RWPE1 (cell line): ENCODE measurements at regions not wholly inside any gene's neighbourhood (a gene's known extent, or its start where the extent isn't known, plus 50 kb on each side); places are given as distances from the start of the nearest gene placed in this dataset.

Source experiments
- CTCF ChIA-PET: fragments of 350-600 bp; sonication (Branson Sonifier 250); formaldehyde crosslinking; extraction: SDS; loops from one replicate; lab custom pipeline; 2021; lab: Yijun Ruan, JAX
- POLR2A ChIA-PET: fragments of 400-600 bp; formaldehyde crosslinking; extraction: SDS; loops from one replicate; lab custom pipeline; 2020; ENCODE audit warnings: antibody characterized with exemption; ENCODE audit not compliant: low non-redundant PET; lab: Yijun Ruan, JAX
- DNase-seq: peaks from one replicate; pipeline ENCODE4 v3.0.0; 2012; ENCODE audit warnings: low spot score
- H3K27ac ChIP-seq: fragments of 450-650 bp; 2 replicates; pipeline ENCODE4 v1.5.1; 2017
- TF ChIP-seq, protein P1 (sequence below): fragments of 450-650 bp; conservative IDR thresholded peaks from 2 replicates; pipeline ENCODE4 v1.5.1; 2017; ENCODE audit warnings: low read depth, mild to moderate bottlenecking

DNA sequence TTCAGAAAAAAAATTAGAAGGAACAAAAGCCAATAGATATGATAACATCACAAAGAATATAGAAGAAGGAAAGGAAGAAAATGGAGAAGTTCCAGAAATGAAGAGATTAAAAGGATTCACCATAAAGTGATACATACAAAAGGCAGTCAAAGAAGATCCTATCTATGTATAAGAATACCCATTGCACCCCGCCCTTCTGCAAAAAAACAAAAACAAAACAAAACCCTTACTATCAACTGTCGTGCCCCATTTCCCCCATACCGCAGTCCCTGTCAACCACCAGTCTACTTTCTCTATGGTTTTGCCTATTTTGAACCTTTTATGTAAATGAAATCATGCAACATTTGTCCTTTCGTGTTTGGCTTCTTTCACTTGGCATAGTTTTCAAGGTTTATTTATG is 385.6 kb downstream of the PRDM5 start:
- ChIA-PET CTCF (no interaction called here), POLR2A (no interaction called here)
- TF ChIP-seq, protein P1, sequence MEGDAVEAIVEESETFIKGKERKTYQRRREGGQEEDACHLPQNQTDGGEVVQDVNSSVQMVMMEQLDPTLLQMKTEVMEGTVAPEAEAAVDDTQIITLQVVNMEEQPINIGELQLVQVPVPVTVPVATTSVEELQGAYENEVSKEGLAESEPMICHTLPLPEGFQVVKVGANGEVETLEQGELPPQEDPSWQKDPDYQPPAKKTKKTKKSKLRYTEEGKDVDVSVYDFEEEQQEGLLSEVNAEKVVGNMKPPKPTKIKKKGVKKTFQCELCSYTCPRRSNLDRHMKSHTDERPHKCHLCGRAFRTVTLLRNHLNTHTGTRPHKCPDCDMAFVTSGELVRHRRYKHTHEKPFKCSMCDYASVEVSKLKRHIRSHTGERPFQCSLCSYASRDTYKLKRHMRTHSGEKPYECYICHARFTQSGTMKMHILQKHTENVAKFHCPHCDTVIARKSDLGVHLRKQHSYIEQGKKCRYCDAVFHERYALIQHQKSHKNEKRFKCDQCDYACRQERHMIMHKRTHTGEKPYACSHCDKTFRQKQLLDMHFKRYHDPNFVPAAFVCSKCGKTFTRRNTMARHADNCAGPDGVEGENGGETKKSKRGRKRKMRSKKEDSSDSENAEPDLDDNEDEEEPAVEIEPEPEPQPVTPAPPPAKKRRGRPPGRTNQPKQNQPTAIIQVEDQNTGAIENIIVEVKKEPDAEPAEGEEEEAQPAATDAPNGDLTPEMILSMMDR = no peak
- no peak for DNase-seq
- H3K27ac ChIP-seq = no peak overlapping the region

DNA sequence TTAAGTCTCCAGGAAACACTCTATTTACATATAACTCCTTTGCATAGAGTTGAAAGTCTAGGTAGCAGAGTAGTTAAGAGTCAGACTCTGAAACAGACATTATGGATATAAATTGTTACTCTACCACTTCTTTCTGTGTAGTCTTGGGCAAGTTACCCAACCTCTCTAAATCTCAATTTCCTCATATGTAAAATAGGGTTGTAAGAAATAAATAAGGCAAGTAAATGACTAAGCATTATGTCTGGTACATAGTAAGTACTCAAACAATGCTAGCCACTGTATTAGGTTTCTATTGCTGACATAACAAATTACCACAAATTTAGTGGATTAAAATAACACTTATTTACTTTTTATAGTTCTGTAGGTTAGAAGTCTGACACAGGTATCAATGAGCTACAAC is 394.1 kb downstream of the PRDM5 start:
- ChIA-PET CTCF (no interaction called here), POLR2A (no interaction called here)
- no peak for DNase-seq
- TF ChIP-seq, protein P1 = no peak
- H3K27ac ChIP-seq = no peak overlapping the region

DNA sequence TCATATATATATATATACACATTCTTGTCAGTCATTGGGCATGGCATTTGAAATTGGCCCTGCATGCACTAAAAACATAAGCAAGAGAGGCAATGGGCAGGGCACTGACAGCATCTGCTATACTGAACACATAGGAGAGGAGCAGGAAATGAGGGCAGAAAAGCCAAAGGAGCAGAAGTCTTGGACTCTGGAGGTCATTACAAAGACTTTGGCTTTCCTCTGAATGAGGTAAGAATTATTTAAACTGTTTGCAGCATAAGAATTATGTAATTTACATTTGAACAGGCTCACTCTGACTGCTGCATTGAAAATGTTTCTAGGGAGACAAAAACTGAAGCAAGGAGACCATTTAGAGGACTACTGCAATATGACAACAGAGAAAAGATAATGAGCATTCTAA is 396.5 kb downstream of the PRDM5 start:
- H3K27ac ChIP-seq = no peak overlapping the region
- ChIA-PET POLR2A (no interaction called here), CTCF (no interaction called here)
- no peak for DNase-seq
- TF ChIP-seq, protein P1 = no peak

DNA sequence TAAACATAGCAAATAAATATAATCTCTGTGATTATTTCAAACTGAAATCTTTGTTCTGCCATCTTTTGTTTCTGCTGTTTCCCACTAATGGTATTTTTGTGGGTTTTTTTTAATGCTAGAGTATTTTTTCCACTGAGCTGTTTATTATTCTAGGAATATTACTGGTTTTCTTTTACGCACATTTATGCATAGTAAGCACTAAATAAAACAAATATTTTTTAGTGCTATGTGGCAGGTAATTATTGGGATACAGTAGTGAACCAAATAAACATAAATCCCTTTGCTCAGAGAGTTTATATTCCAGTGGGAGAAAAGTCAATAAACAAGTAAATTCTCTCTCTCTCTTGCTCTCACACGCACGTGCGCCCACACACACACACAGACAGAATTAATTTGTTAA is 397.4 kb downstream of the PRDM5 start:
- DNase-seq = no peak
- POLR2A ChIA-PET = no interaction called here
- CTCF ChIA-PET = no interaction called here
- TF ChIP-seq, protein P1 = no peak
- no peak overlapping the region for H3K27ac ChIP-seq

DNA sequence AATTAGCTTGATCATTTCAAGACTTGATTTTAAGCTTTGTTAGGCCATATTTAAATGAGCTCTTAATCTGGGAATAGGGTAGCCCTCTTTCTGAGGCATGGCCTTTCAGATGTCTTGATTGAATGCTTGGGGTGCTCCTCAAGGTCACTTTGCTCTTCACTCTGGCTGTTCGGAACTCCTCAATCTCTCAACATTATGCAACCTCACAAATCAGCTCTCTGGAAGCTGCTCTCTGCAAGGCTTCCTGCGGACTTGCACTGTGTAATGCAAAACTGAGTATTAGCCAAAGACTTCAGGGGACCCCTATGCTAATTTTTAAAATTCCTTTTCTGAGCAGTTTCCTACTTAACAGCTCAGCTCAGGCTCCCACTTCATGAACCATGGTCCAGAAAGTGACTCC is 398.3 kb downstream of the PRDM5 start:
- no peak for DNase-seq
- ChIA-PET CTCF (interaction anchor here (0.6 kb wide), 1 partner anchor 258 kb away, joined by 4 read pairs; no protein-coding TSS in a partner anchor), POLR2A (no interaction called here)
- TF ChIP-seq, protein P1 = no peak
- no peak overlapping the region for H3K27ac ChIP-seq

DNA sequence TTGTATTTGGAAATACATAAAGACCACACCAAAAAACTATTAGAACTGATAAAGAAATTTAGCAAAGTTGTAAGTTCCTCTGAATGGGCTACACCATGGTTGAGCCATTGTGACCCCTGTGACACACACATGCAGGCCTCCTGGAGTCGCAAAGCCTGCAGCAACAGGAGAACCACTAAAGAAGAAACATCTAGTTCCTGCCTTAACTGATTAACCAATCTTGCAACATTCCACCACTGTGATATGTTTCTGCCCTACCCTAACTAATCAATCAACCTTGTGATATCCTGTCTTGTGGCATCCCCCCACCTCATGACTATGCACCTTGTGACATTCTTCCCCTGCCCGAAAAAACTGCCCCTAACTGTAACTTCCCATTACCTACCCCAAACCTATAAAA is 401.8 kb downstream of the PRDM5 start:
- no peak for DNase-seq

More for the DNA sequence above, 401.8 kb downstream of the PRDM5 start:
- TF ChIP-seq, protein P1 = no peak
- no peak overlapping the region for H3K27ac ChIP-seq
- CTCF ChIA-PET = no interaction called here
- POLR2A ChIA-PET = no interaction called here
